ENCODE measurements at regions not wholly inside any gene's neighbourhood (a gene's known extent, or its start where the extent isn't known, plus 50 kb on each side); places are given as distances from the start of the nearest gene placed in this dataset.

GRCh38 chr18:2102022-2102421 lies 469.3 kb downstream of the METTL4 start:
- TF ChIP-seq ZNF274 (IDR thresholded peaks at IDR 0.05; ENCODE audit: low read depth, low read length) (no peak), SUZ12 (IDR thresholded peaks at IDR 0.05; ENCODE audit: extremely low read depth, insufficient read depth, insufficient read length) (no peak)

Data from NT2/D1 (cell line).